ENCODE measurements at regions not wholly inside any gene's neighbourhood (a gene's known extent, or its start where the extent isn't known, plus 50 kb on each side); places are given as distances from the start of the nearest gene placed in this dataset.

DNA sequence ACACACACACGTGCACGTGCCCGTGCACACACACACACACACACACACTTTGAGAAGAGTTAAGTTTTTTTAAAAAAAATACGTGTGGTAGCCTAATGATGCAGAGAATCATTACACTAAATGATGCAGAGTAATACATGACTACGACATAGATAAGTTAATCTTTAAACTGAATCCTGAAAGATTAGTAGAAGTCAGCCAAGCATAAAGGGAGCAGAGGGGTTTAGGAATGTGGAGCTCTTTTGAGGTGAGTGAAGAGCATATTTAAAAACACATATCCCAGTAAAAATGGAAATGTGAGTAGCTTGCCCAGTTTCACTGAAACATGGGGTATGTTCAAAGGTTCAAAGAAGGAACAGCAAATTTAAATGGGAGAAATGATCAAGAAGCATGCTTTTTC is 61.3 kb upstream of the TYRP1 start:
- TF ChIP-seq ZNF274 (IDR thresholded peaks at IDR 0.05; ENCODE audit: low read depth, low read length): no peak
- no peak for TF ChIP-seq SUZ12 (IDR thresholded peaks at IDR 0.05; ENCODE audit: extremely low read depth, insufficient read depth, insufficient read length)
